Cardiac fibroblast (primary cell): ENCODE measurements at regions not wholly inside any gene's neighbourhood (a gene's known extent, or its start where the extent isn't known, plus 50 kb on each side); places are given as distances from the start of the nearest gene placed in this dataset.

ENCODE experiments used
- DNase-seq, 2 donors: peaks; one replicate each; pipeline versions ENCODE4 v3.0.0 to v3.0.0-alpha.2; 2010; ENCODE audit warnings: low read depth in 2 of 2
- H3K4me3 ChIP-seq, 2 donors: replicated peaks in 1 of 2; 1 replicate in 1 of 2; 2 replicates in 1 of 2; pipeline ENCODE4 v1.5.1; 2011; ENCODE audit warnings: low read depth in 2 of 2, low read length in 2 of 2, mild to moderate bottlenecking in 2 of 2, moderate library complexity in 1 of 2
- TF ChIP-seq, protein P1 (sequence below): IDR thresholded peaks from one replicate; pipeline ENCODE4 v1.5.1; 2011; ENCODE audit warnings: low read depth, mild to moderate bottlenecking, low read length, inconsistent platforms

- DNase-seq: no peak
- TF ChIP-seq, protein P1, sequence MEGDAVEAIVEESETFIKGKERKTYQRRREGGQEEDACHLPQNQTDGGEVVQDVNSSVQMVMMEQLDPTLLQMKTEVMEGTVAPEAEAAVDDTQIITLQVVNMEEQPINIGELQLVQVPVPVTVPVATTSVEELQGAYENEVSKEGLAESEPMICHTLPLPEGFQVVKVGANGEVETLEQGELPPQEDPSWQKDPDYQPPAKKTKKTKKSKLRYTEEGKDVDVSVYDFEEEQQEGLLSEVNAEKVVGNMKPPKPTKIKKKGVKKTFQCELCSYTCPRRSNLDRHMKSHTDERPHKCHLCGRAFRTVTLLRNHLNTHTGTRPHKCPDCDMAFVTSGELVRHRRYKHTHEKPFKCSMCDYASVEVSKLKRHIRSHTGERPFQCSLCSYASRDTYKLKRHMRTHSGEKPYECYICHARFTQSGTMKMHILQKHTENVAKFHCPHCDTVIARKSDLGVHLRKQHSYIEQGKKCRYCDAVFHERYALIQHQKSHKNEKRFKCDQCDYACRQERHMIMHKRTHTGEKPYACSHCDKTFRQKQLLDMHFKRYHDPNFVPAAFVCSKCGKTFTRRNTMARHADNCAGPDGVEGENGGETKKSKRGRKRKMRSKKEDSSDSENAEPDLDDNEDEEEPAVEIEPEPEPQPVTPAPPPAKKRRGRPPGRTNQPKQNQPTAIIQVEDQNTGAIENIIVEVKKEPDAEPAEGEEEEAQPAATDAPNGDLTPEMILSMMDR: no peak
- no peak overlapping the region for H3K4me3 ChIP-seq
Measured at GRCh38 chr15:98438907-98439306, 209.4 kb upstream of the IGF1R start.

- no peak for DNase-seq
- TF ChIP-seq, protein P1: no peak
- H3K4me3 ChIP-seq: no peak overlapping the region
Measured at GRCh38 chr15:98439523-98439942, 208.8 kb upstream of the IGF1R start.

GRCh38 chr15:98440917-98441316, 207.4 kb upstream of the IGF1R start:
- no peak overlapping the region for H3K4me3 ChIP-seq
- TF ChIP-seq, protein P1: no peak
- DNase-seq: no peak

DNA sequence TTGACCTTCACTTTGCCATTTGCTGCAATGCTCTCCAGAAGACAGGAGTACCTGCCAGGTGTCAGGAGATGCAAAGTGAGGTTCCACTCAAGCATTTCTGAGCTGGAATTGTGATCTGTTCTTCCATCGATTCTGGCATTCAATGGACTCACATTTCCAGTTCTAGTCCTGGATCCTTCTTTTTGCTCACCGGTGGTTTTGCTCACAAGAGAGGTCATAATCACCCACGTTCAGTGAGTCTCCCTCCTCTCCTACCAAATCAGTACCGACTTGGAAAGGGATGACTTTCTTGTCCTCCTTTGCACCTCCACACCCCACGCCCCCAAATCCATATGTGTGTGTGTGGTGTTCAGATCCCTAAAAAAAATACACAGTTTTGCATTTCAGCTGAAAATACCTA, 206.7 kb upstream of the IGF1R start:
- no peak for DNase-seq
- TF ChIP-seq, protein P1: no peak
- no peak overlapping the region for H3K4me3 ChIP-seq

DNA sequence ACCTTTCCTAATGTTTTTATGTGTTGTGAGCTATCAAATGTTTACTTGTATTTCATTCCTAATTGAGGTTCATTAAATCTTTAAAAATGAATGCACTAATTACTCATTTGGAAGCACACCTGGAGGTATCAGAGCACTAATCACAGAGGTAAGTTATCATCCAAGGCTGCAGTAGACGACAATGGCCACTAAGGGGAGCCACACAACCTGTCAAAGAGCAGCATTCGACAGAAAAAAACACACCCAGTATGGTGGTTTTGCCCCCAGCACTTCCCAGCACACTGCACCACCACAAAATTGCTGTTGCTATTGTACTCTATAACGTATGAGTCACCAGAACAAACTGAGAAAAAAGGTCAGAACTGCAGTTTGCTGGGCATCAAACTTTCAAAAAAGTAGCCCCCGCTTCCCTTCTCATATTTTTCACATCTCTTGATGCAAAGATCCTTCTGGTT, 205.9 kb upstream of the IGF1R start:
- peak; percentile 78 to 83 for DNase-seq
- no peak overlapping the region for H3K4me3 ChIP-seq
- TF ChIP-seq, protein P1: peak; percentile 88

DNA sequence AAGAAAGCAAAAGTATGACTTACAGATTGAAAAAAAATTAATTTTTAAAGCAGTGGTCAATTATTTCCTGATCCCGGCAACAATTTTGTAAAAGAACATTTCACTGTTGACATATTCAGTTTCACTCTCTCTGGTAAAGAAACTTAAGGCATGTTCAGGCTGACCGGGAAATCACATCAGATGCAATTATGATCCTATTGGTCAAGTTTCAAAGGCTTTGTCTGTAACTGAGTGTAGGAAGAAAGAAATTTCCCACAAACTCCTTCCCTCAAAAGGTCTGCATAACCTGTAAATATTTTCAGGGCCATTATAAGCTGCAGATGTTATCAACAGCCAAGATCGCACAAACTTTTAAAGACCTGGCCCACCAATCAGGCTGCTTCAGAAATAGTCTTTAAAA, 205.4 kb upstream of the IGF1R start:
- H3K4me3 ChIP-seq: no peak overlapping the region
- TF ChIP-seq, protein P1: no peak
- DNase-seq: no peak

- TF ChIP-seq, protein P1: no peak
- no peak for DNase-seq
- H3K4me3 ChIP-seq: no peak overlapping the region
Measured at GRCh38 chr15:98443526-98443925, 204.8 kb upstream of the IGF1R start.
